Fibroblast of mammary gland (primary cell): ENCODE measurements at regions not wholly inside any gene's neighbourhood (a gene's known extent, or its start where the extent isn't known, plus 50 kb on each side); places are given as distances from the start of the nearest gene placed in this dataset.
A peak's percentile ranks its signal among the peaks of the same experiment; 100 is the strongest.

ENCODE experiments used
- DNase-seq: peaks from one replicate; pipeline ENCODE4 v3.0.0-alpha.2; 2010; ENCODE audit warnings: low read depth
- H3K4me3 ChIP-seq: 2 replicates; pipeline ENCODE4 v1.5.1; 2011; ENCODE audit warnings: low read depth, mild to moderate bottlenecking, low read length, moderate library complexity; ENCODE audit not compliant: control insufficient read depth
- CTCF ChIP-seq: conservative IDR thresholded peaks from 2 replicates; pipeline ENCODE4 v1.5.1; 2011; ENCODE audit warnings: low read depth, low read length, inconsistent platforms; ENCODE audit not compliant: control insufficient read depth, insufficient read depth

GRCh38 chr12:25864306-25865276 lies 93.9 kb upstream of the RASSF8 start:
- H3K4me3 ChIP-seq = no peak overlapping the region
- DNase-seq = peak; percentile 4
- no peak for TF ChIP-seq CTCF

DNA sequence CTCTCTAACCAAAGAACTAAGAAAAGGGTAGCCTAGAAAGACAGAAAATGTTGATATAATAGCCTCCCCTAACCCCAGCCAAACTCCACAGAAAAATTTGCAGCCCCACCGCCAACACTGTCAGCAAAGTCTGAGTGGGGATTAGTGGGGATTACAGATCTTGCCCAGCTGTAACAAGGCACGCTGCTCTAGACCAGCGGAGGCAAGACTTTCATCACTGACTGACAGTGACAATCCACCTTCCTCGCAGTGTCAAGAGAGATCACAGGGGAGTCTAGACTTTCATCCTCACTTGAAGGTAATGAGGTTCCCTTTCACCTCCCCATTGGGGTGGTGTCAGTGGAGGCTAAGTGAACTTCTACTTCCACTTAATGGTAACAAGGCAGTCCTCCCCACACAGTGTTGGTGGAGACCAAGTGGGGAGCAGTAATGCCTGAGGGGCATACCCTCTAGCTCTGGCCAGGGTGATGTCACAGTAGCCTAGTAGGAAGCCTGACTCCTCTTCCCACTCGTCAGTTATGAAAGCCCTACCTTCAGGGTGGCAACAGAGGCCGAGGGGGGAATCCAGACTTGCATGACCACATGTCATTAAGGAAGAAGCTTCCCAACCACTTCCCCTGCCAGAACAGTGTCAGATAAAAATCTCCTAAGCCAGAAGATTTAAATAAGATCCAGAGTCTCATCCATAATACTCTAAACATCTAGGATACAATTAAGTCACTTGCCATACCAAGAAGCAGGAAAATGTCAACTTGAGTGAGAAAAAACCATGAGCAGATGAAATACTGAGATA lies 91.7 kb upstream of the RASSF8 start:
- DNase-seq = no peak
- no peak for TF ChIP-seq CTCF
- no peak overlapping the region for H3K4me3 ChIP-seq

DNA sequence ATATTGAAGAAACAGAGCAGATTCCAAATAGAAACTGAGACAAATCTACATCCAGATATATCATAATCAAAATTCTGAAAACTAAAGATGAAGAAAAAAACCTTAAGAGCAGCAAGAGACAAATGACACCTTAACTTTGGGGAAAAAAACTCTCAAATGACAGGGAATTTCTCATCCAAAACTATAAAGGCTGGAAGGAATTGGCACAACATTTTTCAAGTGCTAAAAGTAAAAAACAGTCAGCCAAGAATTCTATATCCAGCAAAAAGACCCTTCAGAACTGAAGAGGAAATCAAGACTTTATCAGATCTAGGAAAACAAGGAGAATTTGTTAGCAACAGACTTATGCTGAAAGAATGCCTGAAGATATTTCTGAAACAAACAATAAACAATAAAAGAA lies 90.3 kb upstream of the RASSF8 start:
- DNase-seq = no peak
- no peak for TF ChIP-seq CTCF
- H3K4me3 ChIP-seq = no peak overlapping the region

DNA sequence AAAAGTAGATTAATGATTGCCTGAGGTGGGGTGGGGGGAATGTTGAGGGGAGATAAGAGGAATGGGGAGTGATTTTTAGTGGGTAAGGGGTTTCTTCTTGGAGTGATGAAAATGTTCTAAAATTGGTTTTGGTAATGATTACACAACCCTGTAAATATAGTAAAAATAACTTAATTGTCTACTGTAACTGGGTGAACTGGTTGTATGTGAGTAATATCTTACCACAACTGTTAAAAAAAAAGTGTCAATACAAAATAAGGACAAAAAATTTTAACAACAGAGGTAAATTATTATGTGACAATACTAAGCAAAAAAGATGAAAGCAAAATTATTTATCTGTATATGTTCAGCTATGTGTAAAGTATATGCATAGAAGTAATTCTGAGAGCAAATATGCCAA lies 86.3 kb upstream of the RASSF8 start:
- no peak for DNase-seq
- no peak overlapping the region for H3K4me3 ChIP-seq
- no peak for TF ChIP-seq CTCF

- DNase-seq = no peak
- H3K4me3 ChIP-seq = no peak overlapping the region
- TF ChIP-seq CTCF = no peak
Observed at GRCh38 chr12:25875661-25876060, 82.8 kb upstream of the RASSF8 start.

- H3K4me3 ChIP-seq = no peak overlapping the region
- no peak for DNase-seq
- TF ChIP-seq CTCF = no peak
Observed at GRCh38 chr12:25876383-25877045, 82.0 kb upstream of the RASSF8 start.
